Trophoblast cell (in vitro differentiated cells and primary cell): ENCODE measurements at regions not wholly inside any gene's neighbourhood (a gene's known extent, or its start where the extent isn't known, plus 50 kb on each side); places are given as distances from the start of the nearest gene placed in this dataset.
"Not testable (repeated sequence)": the region's sequence is repeated elsewhere in the genome, so short reads cannot be mapped to it uniquely, and the experiment has no call there.

ENCODE experiments used
- DNase-seq, 2 donors: peaks; one replicate each; pipeline ENCODE4 v3.0.0-alpha.2; 2016
- H2AFZ ChIP-seq: 2 replicates; pipeline ENCODE4 v1.6.1; 2013; ENCODE audit warnings: low read length, moderate library complexity, mild to moderate bottlenecking; ENCODE audit not compliant: insufficient read depth, poor library complexity
- H2AK5ac ChIP-seq: 2 replicates; pipeline ENCODE4 v1.6.1; 2013; ENCODE audit warnings: mild to moderate bottlenecking, low read length
- H2BK120ac ChIP-seq: 2 replicates; pipeline ENCODE4 v1.6.1; 2013; ENCODE audit warnings: low read length, mild to moderate bottlenecking, moderate library complexity; ENCODE audit not compliant: insufficient read depth, poor library complexity
- H2BK12ac ChIP-seq: 2 replicates; pipeline ENCODE4 v1.6.1; 2013; ENCODE audit warnings: mild to moderate bottlenecking, low read length, moderate library complexity
- H2BK5ac ChIP-seq: 2 replicates; pipeline ENCODE4 v1.6.1; 2013; ENCODE audit warnings: low read length, low read depth, moderate library complexity, mild to moderate bottlenecking; ENCODE audit not compliant: poor library complexity
- H3K14ac ChIP-seq: 2 replicates; pipeline ENCODE4 v1.6.1; 2013; ENCODE audit warnings: mild to moderate bottlenecking, low read length
- H3K18ac ChIP-seq: 2 replicates; pipeline ENCODE4 v1.6.1; 2013; ENCODE audit warnings: mild to moderate bottlenecking, low read length
- H3K23ac ChIP-seq: 2 replicates; pipeline ENCODE4 v1.6.1; 2013; ENCODE audit warnings: low read length
- H3K27ac ChIP-seq: 2 replicates; pipeline ENCODE4 v1.5.1; 2013; ENCODE audit warnings: low read depth, mild to moderate bottlenecking, inconsistent platforms, low read length, moderate library complexity
- H3K27me3 ChIP-seq: 2 replicates; pipeline ENCODE4 v1.6.1; 2013; ENCODE audit warnings: inconsistent platforms, mild to moderate bottlenecking, low read length, moderate library complexity; ENCODE audit not compliant: insufficient read depth
- H3K36me3 ChIP-seq, 2 experiments: 1 replicate in 1 of 2; 2 replicates in 1 of 2; pipeline ENCODE4 v1.6.1; 2013; ENCODE audit warnings: low read length in 2 of 2, mild to moderate bottlenecking in 2 of 2, moderate library complexity in 1 of 2; ENCODE audit not compliant: insufficient read depth in 2 of 2, control insufficient read depth in 1 of 2
- H3K4ac ChIP-seq: 2 replicates; pipeline ENCODE4 v1.6.1; 2013; ENCODE audit warnings: low read depth, mild to moderate bottlenecking, low read length, moderate library complexity
- H3K4me1 ChIP-seq, 2 experiments: 1 replicate in 1 of 2; 2 replicates in 1 of 2; pipeline ENCODE4 v1.6.1; 2013; ENCODE audit warnings: low read length in 2 of 2, mild to moderate bottlenecking in 2 of 2, moderate library complexity in 1 of 2; ENCODE audit not compliant: insufficient read depth in 2 of 2, control insufficient read depth in 1 of 2
- H3K4me2 ChIP-seq: 2 replicates; pipeline ENCODE4 v1.6.1; 2013; ENCODE audit warnings: inconsistent platforms, mild to moderate bottlenecking, low read length, moderate library complexity
- H3K4me3 ChIP-seq: 2 replicates; pipeline ENCODE4 v1.5.1; 2013; ENCODE audit warnings: mild to moderate bottlenecking, low read depth, low read length, inconsistent platforms
- H3K79me1 ChIP-seq: one replicate; pipeline ENCODE4 v1.6.1; 2013; ENCODE audit warnings: low read length
- H3K79me2 ChIP-seq: 2 replicates; pipeline ENCODE4 v1.6.1; 2013; ENCODE audit warnings: low read length, mild to moderate bottlenecking; ENCODE audit not compliant: control insufficient read depth, insufficient read depth, poor library complexity
- H3K9ac ChIP-seq: 2 replicates; pipeline ENCODE4 v1.6.1; 2013; ENCODE audit warnings: mild to moderate bottlenecking, low read length
- H3K9me3 ChIP-seq: 2 replicates; pipeline ENCODE4 v1.6.1; 2013; ENCODE audit warnings: low read depth, mild to moderate bottlenecking, control low read depth, inconsistent platforms, low read length; ENCODE audit not compliant: insufficient read depth
- H4K12ac ChIP-seq: 2 replicates; pipeline ENCODE4 v1.6.1; 2013; ENCODE audit warnings: low read depth, mild to moderate bottlenecking, low read length, moderate library complexity
- H4K8ac ChIP-seq: 2 replicates; pipeline ENCODE4 v1.6.1; 2013; ENCODE audit warnings: low read depth, mild to moderate bottlenecking, low read length, moderate library complexity
- H4K91ac ChIP-seq: one replicate; pipeline ENCODE4 v1.6.1; 2013; ENCODE audit warnings: low read depth, mild to moderate bottlenecking, low read length, moderate library complexity
- WGBS: extraction: QIAGEN DNeasy Blood & Tissue Kit; methylation state at CpG from one replicate; pipeline ENCODE4 v1.1.7; 2013; ENCODE audit warnings: missing lambda C conversion rate; ENCODE audit not compliant: insufficient read length, insufficient coverage; ENCODE audit errors: extremely low coverage; 5-methylcytosine and 5-hydroxymethylcytosine counted together

DNA sequence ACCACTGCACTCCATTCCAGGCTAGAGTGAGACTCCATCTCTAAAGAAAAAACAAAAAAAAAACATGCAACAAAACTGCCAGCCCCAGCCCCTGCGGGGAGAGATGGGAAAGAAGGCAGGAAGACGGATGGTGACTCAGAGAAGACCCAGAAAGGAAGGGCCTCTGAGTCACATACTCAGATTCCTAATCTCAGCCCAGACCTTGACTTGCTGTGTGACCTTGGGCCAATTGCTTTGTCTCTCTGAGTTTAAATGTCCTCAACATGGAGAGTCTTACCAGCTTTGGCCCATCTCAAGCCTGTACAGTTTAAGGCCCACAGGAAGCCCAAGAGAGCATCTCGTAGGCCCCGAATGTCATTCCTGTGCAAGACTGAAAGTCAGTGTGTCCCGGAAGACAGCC, 86.5 kb upstream of the LHX1 start:
- Histone ChIP-seq H3K27me3 (no peaks in the 10 kb centered on the region), H3K27ac (no peak overlapping the region), H4K8ac (no peak overlapping the region), H3K4me1 (peaks cover 11 to 13% of the 10 kb centered on the region in 2 experiments), H4K12ac (no peak overlapping the region), H3K9ac (no peak overlapping the region), H3K4me3 (no peak overlapping the region), H2AFZ (no peak overlapping the region), H3K14ac (no peak overlapping the region), H3K18ac (no peak overlapping the region), H3K36me3 (no peaks in the 10 kb centered on the region), H4K91ac (no peak overlapping the region), H2BK120ac (no peak overlapping the region), H2BK5ac (no peak overlapping the region), H2BK12ac (peak overlapping the region; percentile 37), H3K79me1 (no peaks in the 10 kb centered on the region), H3K23ac (no peak overlapping the region), H3K4ac (no peak overlapping the region), H3K4me2 (no peak overlapping the region), H3K9me3 (peaks cover 3% of the 10 kb centered on the region), H3K79me2 (no peaks in the 10 kb centered on the region), H2AK5ac (peak overlapping the region; percentile 53)
- DNase-seq, result peak in 1 of 2 donors; percentile 24
- no CpG with 5 or more reads among the region's 5 CpGs for WGBS

- WGBS, result no CpG with 5 or more reads among the region's 7 CpGs
- no peak overlapping the region for H3K14ac ChIP-seq
These were observed 86.0 kb upstream of the LHX1 start for GRCh38 chr17:36851250-36851649.

DNA sequence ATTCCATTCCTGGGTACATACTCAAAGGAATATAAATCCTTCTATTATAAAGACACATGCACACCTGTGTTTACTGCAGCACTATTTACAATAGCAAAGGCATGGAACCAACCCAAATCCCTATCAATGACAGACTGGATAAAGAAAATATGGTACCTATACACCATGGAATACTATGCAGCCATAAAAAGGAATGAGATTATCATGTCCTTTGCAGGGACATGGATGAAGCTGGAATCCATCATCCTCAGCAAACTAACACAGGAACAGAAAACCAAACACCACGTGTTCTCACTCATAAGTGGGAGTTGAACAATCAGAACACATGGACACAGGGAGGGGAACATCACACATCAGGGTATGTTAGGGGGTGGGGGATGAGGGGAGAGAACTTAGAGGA, 84.8 kb upstream of the LHX1 start:
- H2BK12ac ChIP-seq, H2BK120ac ChIP-seq, H4K12ac ChIP-seq, H3K4ac ChIP-seq, H3K79me2 ChIP-seq, H3K27me3 ChIP-seq, H3K9ac ChIP-seq, H3K14ac ChIP-seq, H3K23ac ChIP-seq, H3K4me3 ChIP-seq, H4K8ac ChIP-seq, H4K91ac ChIP-seq, H3K18ac ChIP-seq, H3K36me3 ChIP-seq, H3K27ac ChIP-seq, H3K9me3 ChIP-seq, H2BK5ac ChIP-seq, H3K4me2 ChIP-seq, H2AFZ ChIP-seq, DNase-seq, H2AK5ac ChIP-seq, H3K79me1 ChIP-seq: not testable (repeated sequence)
- no CpG with 5 or more reads among the region's 1 CpG for WGBS
- H3K4me1 ChIP-seq, result peaks cover 9 to 11% of the 10 kb centered on the region in 2 experiments

More at GRCh38 chr17:36851250-36851649, 86.0 kb upstream of the LHX1 start:
- Histone ChIP-seq H4K91ac (no peak overlapping the region), H3K79me2 (no peaks in the 10 kb centered on the region), H2BK12ac (no peak overlapping the region), H4K12ac (no peak overlapping the region), H3K79me1 (no peaks in the 10 kb centered on the region), H3K18ac (no peak overlapping the region), H2BK120ac (no peak overlapping the region), H3K4me2 (no peak overlapping the region), H2AFZ (no peak overlapping the region), H3K27ac (no peak overlapping the region), H3K9me3 (peaks cover 3% of the 10 kb centered on the region), H2BK5ac (no peak overlapping the region), H3K4me3 (no peak overlapping the region), H3K36me3 (no peaks in the 10 kb centered on the region), H3K4me1 (peaks cover 11 to 13% of the 10 kb centered on the region in 2 experiments), H4K8ac (no peak overlapping the region), H2AK5ac (no peak overlapping the region), H3K9ac (no peak overlapping the region), H3K27me3 (no peaks in the 10 kb centered on the region), H3K4ac (no peak overlapping the region), H3K23ac (no peak overlapping the region)
- no peak for DNase-seq

GRCh38 chr17:36854982-36855381, 82.3 kb upstream of the LHX1 start:
- DNase-seq, result no peak
- Histone ChIP-seq H2BK120ac (no peak overlapping the region), H3K9me3 (peaks cover 1% of the 10 kb centered on the region), H3K27ac (no peak overlapping the region), H4K8ac (no peak overlapping the region), H2AK5ac (no peak overlapping the region), H3K4me3 (no peak overlapping the region), H3K4me2 (no peak overlapping the region), H3K18ac (no peak overlapping the region), H3K79me2 (no peaks in the 10 kb centered on the region), H3K79me1 (no peaks in the 10 kb centered on the region), H3K4ac (no peak overlapping the region), H3K4me1 (peaks cover 10 to 11% of the 10 kb centered on the region in 2 experiments), H3K14ac (no peak overlapping the region), H2BK12ac (no peak overlapping the region), H3K36me3 (no peaks in the 10 kb centered on the region), H4K91ac (no peak overlapping the region), H3K23ac (no peak overlapping the region), H3K9ac (no peak overlapping the region), H2AFZ (no peak overlapping the region), H3K27me3 (no peaks in the 10 kb centered on the region), H2BK5ac (no peak overlapping the region), H4K12ac (no peak overlapping the region)
- no CpG with 5 or more reads among the region's 3 CpGs for WGBS
